Trophoblast cell (in vitro differentiated cells and primary cell): ENCODE measurements at regions not wholly inside any gene's neighbourhood (a gene's known extent, or its start where the extent isn't known, plus 50 kb on each side); places are given as distances from the start of the nearest gene placed in this dataset.

Experiments used
- DNase-seq, 2 donors: peaks; one replicate each; pipeline ENCODE4 v3.0.0-alpha.2; 2016
- H2AFZ ChIP-seq: 2 replicates; pipeline ENCODE4 v1.6.1; 2013; ENCODE audit warnings: low read length, moderate library complexity, mild to moderate bottlenecking; ENCODE audit not compliant: insufficient read depth, poor library complexity
- H2AK5ac ChIP-seq: 2 replicates; pipeline ENCODE4 v1.6.1; 2013; ENCODE audit warnings: mild to moderate bottlenecking, low read length
- H2BK120ac ChIP-seq: 2 replicates; pipeline ENCODE4 v1.6.1; 2013; ENCODE audit warnings: low read length, mild to moderate bottlenecking, moderate library complexity; ENCODE audit not compliant: insufficient read depth, poor library complexity
- H2BK12ac ChIP-seq: 2 replicates; pipeline ENCODE4 v1.6.1; 2013; ENCODE audit warnings: mild to moderate bottlenecking, low read length, moderate library complexity
- H2BK5ac ChIP-seq: 2 replicates; pipeline ENCODE4 v1.6.1; 2013; ENCODE audit warnings: low read length, low read depth, moderate library complexity, mild to moderate bottlenecking; ENCODE audit not compliant: poor library complexity
- H3K14ac ChIP-seq: 2 replicates; pipeline ENCODE4 v1.6.1; 2013; ENCODE audit warnings: mild to moderate bottlenecking, low read length
- H3K18ac ChIP-seq: 2 replicates; pipeline ENCODE4 v1.6.1; 2013; ENCODE audit warnings: mild to moderate bottlenecking, low read length
- H3K23ac ChIP-seq: 2 replicates; pipeline ENCODE4 v1.6.1; 2013; ENCODE audit warnings: low read length
- H3K27ac ChIP-seq: 2 replicates; pipeline ENCODE4 v1.5.1; 2013; ENCODE audit warnings: low read depth, mild to moderate bottlenecking, inconsistent platforms, low read length, moderate library complexity
- H3K27me3 ChIP-seq: 2 replicates; pipeline ENCODE4 v1.6.1; 2013; ENCODE audit warnings: inconsistent platforms, mild to moderate bottlenecking, low read length, moderate library complexity; ENCODE audit not compliant: insufficient read depth
- H3K36me3 ChIP-seq, 2 experiments: 1 replicate in 1 of 2; 2 replicates in 1 of 2; pipeline ENCODE4 v1.6.1; 2013; ENCODE audit warnings: low read length in 2 of 2, mild to moderate bottlenecking in 2 of 2, moderate library complexity in 1 of 2; ENCODE audit not compliant: insufficient read depth in 2 of 2, control insufficient read depth in 1 of 2
- H3K4ac ChIP-seq: 2 replicates; pipeline ENCODE4 v1.6.1; 2013; ENCODE audit warnings: low read depth, mild to moderate bottlenecking, low read length, moderate library complexity
- H3K4me1 ChIP-seq, 2 experiments: 1 replicate in 1 of 2; 2 replicates in 1 of 2; pipeline ENCODE4 v1.6.1; 2013; ENCODE audit warnings: low read length in 2 of 2, mild to moderate bottlenecking in 2 of 2, moderate library complexity in 1 of 2; ENCODE audit not compliant: insufficient read depth in 2 of 2, control insufficient read depth in 1 of 2
- H3K4me2 ChIP-seq: 2 replicates; pipeline ENCODE4 v1.6.1; 2013; ENCODE audit warnings: inconsistent platforms, mild to moderate bottlenecking, low read length, moderate library complexity
- H3K4me3 ChIP-seq: 2 replicates; pipeline ENCODE4 v1.5.1; 2013; ENCODE audit warnings: mild to moderate bottlenecking, low read depth, low read length, inconsistent platforms
- H3K79me1 ChIP-seq: one replicate; pipeline ENCODE4 v1.6.1; 2013; ENCODE audit warnings: low read length
- H3K79me2 ChIP-seq: 2 replicates; pipeline ENCODE4 v1.6.1; 2013; ENCODE audit warnings: low read length, mild to moderate bottlenecking; ENCODE audit not compliant: control insufficient read depth, insufficient read depth, poor library complexity
- H3K9ac ChIP-seq: 2 replicates; pipeline ENCODE4 v1.6.1; 2013; ENCODE audit warnings: mild to moderate bottlenecking, low read length
- H3K9me3 ChIP-seq: 2 replicates; pipeline ENCODE4 v1.6.1; 2013; ENCODE audit warnings: low read depth, mild to moderate bottlenecking, control low read depth, inconsistent platforms, low read length; ENCODE audit not compliant: insufficient read depth
- H4K12ac ChIP-seq: 2 replicates; pipeline ENCODE4 v1.6.1; 2013; ENCODE audit warnings: low read depth, mild to moderate bottlenecking, low read length, moderate library complexity
- H4K8ac ChIP-seq: 2 replicates; pipeline ENCODE4 v1.6.1; 2013; ENCODE audit warnings: low read depth, mild to moderate bottlenecking, low read length, moderate library complexity
- H4K91ac ChIP-seq: one replicate; pipeline ENCODE4 v1.6.1; 2013; ENCODE audit warnings: low read depth, mild to moderate bottlenecking, low read length, moderate library complexity
- WGBS: extraction: QIAGEN DNeasy Blood & Tissue Kit; methylation state at CpG from one replicate; pipeline ENCODE4 v1.1.7; 2013; ENCODE audit warnings: missing lambda C conversion rate; ENCODE audit not compliant: insufficient read length, insufficient coverage; ENCODE audit errors: extremely low coverage; 5-methylcytosine and 5-hydroxymethylcytosine counted together

DNA sequence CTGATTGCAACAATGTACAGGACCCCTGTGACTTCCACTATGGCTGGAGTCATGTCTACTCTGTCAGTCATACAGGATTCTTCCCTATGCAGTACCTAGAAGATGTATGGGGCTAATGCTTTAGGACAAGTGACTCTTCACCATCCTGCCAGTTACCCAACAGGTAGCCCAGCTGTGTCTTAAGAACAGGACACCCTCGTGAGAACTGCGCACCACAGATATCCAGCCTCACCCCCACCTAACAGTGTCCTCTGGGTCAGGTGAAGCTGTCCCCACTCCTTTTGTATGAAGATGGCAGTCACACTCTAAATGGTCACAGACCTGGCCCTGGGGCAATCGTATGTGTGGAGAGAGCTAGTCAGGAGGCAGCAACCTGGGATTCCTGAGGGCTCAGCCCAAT lies 191.6 kb downstream of the C6orf118 start:
- Histone ChIP-seq H4K8ac (no peak overlapping the region), H4K91ac (no peak overlapping the region), H3K4me3 (no peak overlapping the region), H2BK12ac (peak overlapping the region; percentile 37), H3K14ac (no peak overlapping the region), H3K18ac (no peak overlapping the region), H3K9ac (no peak overlapping the region), H3K4ac (no peak overlapping the region), H3K27ac (no peak overlapping the region), H3K4me1 (peaks cover 9 to 18% of the 10 kb centered on the region in 2 experiments), H3K4me2 (no peak overlapping the region), H2AK5ac (no peak overlapping the region), H3K79me1 (peaks cover 5% of the 10 kb centered on the region), H4K12ac (no peak overlapping the region), H3K9me3 (no peaks in the 10 kb centered on the region), H3K36me3 (peaks cover 0 to 1% of the 10 kb centered on the region in 2 experiments), H2BK5ac (no peak overlapping the region), H3K23ac (no peak overlapping the region), H3K27me3 (no peaks in the 10 kb centered on the region), H3K79me2 (no peaks in the 10 kb centered on the region), H2AFZ (no peak overlapping the region), H2BK120ac (no peak overlapping the region)
- peak in 1 of 2 donors; percentile 7 for DNase-seq
- WGBS = no CpG with 5 or more reads among the region's 3 CpGs

DNA sequence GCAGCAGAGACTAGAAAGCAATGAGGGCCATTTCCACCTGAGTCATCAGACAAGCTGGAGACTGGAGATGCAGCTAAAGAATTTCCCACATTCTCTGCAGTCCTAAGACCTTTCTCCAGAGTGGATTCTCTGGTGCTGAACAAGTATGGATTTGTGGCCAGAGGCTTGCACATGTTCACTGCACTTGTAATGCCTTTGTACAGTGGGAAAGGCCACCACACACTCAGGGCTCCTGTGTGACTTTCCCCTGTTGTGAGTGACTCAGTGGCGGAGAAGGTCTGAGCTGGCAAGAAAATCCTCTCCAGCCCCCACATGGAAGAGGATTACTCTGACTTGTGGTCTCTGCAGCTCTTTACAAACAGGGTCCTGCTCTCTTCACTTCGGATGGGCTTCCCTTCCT lies 192.3 kb downstream of the C6orf118 start:
- H4K91ac ChIP-seq = no peak overlapping the region
- no peak overlapping the region for H4K12ac ChIP-seq
- no peak overlapping the region for H3K14ac ChIP-seq
- peaks cover 0 to 1% of the 10 kb centered on the region in 2 experiments for H3K36me3 ChIP-seq
- no peak overlapping the region for H2AK5ac ChIP-seq
- H3K4ac ChIP-seq = no peak overlapping the region
- peaks cover 5% of the 10 kb centered on the region for H3K79me1 ChIP-seq
- WGBS = no CpG with 5 or more reads among the region's 2 CpGs
- H3K4me3 ChIP-seq = no peak overlapping the region
- H2BK5ac ChIP-seq = no peak overlapping the region
- no peaks in the 10 kb centered on the region for H3K9me3 ChIP-seq
- H3K9ac ChIP-seq = no peak overlapping the region
- H3K4me2 ChIP-seq = no peak overlapping the region
- H3K79me2 ChIP-seq = no peaks in the 10 kb centered on the region
- no peak overlapping the region for H2BK12ac ChIP-seq
- DNase-seq = peak; percentile 87 to 88
- H3K4me1 ChIP-seq = peaks cover 9 to 18% of the 10 kb centered on the region in 2 experiments
- H2AFZ ChIP-seq = no peak overlapping the region
- no peak overlapping the region for H3K18ac ChIP-seq
- H3K27me3 ChIP-seq = no peaks in the 10 kb centered on the region
- no peak overlapping the region for H4K8ac ChIP-seq
- H3K27ac ChIP-seq = peak overlapping the region; percentile 12
- H3K23ac ChIP-seq = no peak overlapping the region
- no peak overlapping the region for H2BK120ac ChIP-seq

DNA sequence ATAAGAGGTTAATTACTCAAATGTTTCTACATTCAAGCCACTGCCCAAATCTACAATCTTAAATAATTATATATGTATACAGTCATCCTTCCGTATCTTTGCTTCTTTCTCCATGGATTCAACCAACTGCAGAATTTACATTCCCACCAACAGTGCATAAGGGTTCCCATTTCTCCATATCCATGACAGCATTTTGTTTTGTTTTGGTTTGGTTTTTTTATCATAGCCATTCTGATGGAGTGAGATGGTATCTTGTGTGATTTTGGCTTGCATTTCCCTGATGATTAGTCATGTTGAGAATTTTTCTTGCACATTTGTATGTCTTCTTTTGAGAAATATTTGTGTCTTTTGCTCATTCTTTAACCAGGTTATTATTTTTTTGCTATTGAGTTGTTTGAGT lies 198.5 kb downstream of the C6orf118 start:
- Histone ChIP-seq H3K4me2 (no peak overlapping the region), H3K18ac (no peak overlapping the region), H4K91ac (no peak overlapping the region), H3K9ac (no peak overlapping the region), H3K9me3 (peaks cover 2% of the 10 kb centered on the region), H2BK5ac (no peak overlapping the region), H3K27me3 (no peaks in the 10 kb centered on the region), H4K12ac (no peak overlapping the region), H4K8ac (no peak overlapping the region), H3K79me1 (no peaks in the 10 kb centered on the region), H3K4me1 (no peaks in the 10 kb centered on the region), H3K27ac (no peak overlapping the region), H3K23ac (no peak overlapping the region), H3K36me3 (no peaks in the 10 kb centered on the region), H3K14ac (no peak overlapping the region), H3K4ac (no peak overlapping the region), H2AK5ac (no peak overlapping the region), H2BK12ac (no peak overlapping the region), H2AFZ (no peak overlapping the region), H2BK120ac (no peak overlapping the region), H3K79me2 (no peaks in the 10 kb centered on the region), H3K4me3 (no peak overlapping the region)
- no CpG with 5 or more reads among the region's 1 CpG for WGBS
- peak; percentile 20 to 89 for DNase-seq

DNA sequence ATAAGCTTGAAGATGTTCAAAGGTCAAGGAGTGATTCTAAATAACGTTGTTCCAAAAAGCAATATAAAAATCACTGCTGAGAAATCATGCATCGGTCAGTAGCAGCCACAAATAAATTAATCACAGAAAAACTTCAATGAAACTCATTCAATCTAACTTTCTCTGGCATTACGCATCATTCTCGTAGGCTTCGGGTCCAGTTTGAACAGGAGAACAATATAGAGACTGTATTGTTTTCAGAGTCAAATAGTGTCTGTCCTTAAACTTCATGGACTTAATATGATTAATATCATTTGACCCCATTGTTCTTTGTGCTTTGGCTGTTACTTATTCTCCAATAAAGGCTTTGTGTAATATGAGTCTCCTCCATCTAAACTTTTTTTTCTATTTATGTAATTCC lies 200.4 kb downstream of the C6orf118 start:
- Histone ChIP-seq H2BK12ac (no peak overlapping the region), H3K9me3 (peaks cover 2% of the 10 kb centered on the region), H3K36me3 (no peaks in the 10 kb centered on the region), H2BK5ac (no peak overlapping the region), H2BK120ac (no peak overlapping the region), H4K12ac (no peak overlapping the region), H3K14ac (no peak overlapping the region), H3K9ac (no peak overlapping the region), H3K18ac (no peak overlapping the region), H3K4me2 (no peak overlapping the region), H3K4ac (no peak overlapping the region), H3K79me1 (no peaks in the 10 kb centered on the region), H2AFZ (no peak overlapping the region), H3K4me1 (no peaks in the 10 kb centered on the region), H3K27ac (no peak overlapping the region), H3K27me3 (no peaks in the 10 kb centered on the region), H3K23ac (no peak overlapping the region), H4K8ac (no peak overlapping the region), H4K91ac (no peak overlapping the region), H2AK5ac (no peak overlapping the region), H3K79me2 (no peaks in the 10 kb centered on the region), H3K4me3 (no peak overlapping the region)
- WGBS = no CpG with 5 or more reads among the region's 5 CpGs
- DNase-seq = no peak
